ENCODE measurements at regions not wholly inside any gene's neighbourhood (a gene's known extent, or its start where the extent isn't known, plus 50 kb on each side); places are given as distances from the start of the nearest gene placed in this dataset.
"Not testable (repeated sequence)": the region's sequence is repeated elsewhere in the genome, so short reads cannot be mapped to it uniquely, and the experiment has no call there.

DNA sequence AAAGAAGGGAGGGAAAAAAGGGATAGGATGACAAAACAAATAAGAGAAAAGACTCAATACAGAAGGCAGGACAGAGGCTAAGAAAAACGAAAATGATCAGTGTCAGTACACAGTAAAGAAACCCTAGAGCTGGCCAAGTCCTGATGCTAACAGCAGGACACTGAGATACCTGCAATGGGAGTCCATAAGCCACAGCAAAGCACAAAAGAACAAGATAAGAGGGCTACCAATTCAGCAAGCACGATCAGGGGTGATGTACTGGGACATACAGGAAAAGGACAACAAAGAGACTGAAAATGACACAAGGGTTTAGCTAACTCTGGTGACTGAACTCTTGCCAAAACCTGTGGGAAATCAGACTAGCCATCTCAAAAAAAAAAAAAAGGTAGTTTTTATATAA lies 1072.6 kb upstream of the COX7C start:
- Mint-ChIP-seq H3K27ac (no peak overlapping the region), H3K4me3 (no peak overlapping the region), H3K27me3 (no peaks in the 10 kb centered on the region), H3K9me3 (peaks cover 13% of the 10 kb centered on the region), H3K36me3 (ENCODE audit: low read depth) (no peaks in the 10 kb centered on the region), H3K4me1 (no peaks in the 10 kb centered on the region)
- CTCF ChIA-PET = no interaction called here
- POLR2A ChIA-PET = no interaction called here
- DNase-seq = no peak

DNA sequence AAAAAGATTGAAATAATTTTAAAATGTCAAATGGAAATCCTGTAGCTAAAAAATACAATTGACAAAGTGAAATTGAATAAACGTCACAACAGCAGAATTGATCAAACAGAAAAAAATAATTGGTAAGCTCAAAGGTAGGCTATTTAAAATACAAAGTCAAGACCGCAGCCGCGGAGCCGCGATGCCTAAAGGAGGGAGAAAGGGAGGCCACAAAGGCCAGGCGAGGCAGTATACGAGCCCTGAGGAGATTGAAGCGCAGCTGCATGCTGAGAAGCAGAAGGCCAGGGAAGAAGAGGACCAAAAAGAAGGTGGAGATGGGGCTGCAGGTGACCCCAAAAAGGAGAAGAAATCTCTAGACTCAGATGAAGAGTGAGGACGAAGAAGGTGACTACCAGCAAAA lies 1068.5 kb upstream of the COX7C start:
- Mint-ChIP-seq H3K9me3 (peaks cover 13% of the 10 kb centered on the region), H3K27ac (no peak overlapping the region), H3K27me3 (no peaks in the 10 kb centered on the region), H3K4me3 (no peak overlapping the region), H3K4me1 (no peaks in the 10 kb centered on the region), H3K36me3 (ENCODE audit: low read depth) (no peaks in the 10 kb centered on the region)
- no peak for DNase-seq
- ChIA-PET CTCF (interaction anchor here (0.8 kb wide), 1 partner anchor 10 kb away, joined by 3 read pairs; no protein-coding TSS in a partner anchor), POLR2A (no interaction called here)

DNA sequence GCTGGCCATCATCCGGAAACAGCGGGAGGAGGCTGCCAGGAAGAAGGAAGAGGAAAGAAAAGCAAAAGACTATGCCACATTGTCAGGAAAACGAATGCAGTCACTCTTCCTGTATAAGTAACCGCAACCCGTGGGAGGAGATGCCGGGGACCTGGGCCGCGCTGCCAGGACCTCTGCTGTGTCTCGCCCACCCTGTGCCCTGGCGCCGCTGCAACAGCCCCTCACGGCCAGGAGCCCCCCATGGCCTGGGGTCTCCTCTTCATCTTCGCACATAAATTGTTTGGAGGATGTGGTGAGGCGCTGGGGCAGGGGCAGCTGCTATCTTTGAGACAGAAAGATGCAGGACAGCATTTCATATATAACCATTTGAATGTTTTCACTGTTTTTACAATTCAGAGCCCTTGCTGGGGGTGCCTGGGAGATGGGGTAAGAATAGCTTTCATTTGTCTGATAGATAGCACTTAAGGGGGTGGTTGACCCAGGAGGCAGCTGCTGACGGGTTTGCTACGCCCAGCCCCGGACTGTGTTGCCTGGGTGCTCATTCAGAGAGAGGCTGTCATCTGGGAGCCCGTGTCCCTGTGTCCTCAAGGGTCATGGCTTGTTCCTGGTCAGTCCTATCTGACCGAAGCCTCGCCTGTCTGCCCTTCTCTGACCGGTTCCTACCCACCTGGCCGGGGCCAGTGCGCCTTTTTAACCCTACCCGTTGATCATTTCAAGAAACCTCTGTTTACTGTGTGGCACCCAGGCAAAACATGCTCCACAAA lies 1067.7 kb upstream of the COX7C start:
- CTCF ChIA-PET = no interaction called here
- DNase-seq = no peak
- Mint-ChIP-seq H3K9me3 (peaks cover 13% of the 10 kb centered on the region), H3K27me3 (no peaks in the 10 kb centered on the region), H3K27ac (no peak overlapping the region), H3K4me1 (no peaks in the 10 kb centered on the region), H3K36me3 (ENCODE audit: low read depth) (no peaks in the 10 kb centered on the region), H3K4me3 (no peak overlapping the region)
- POLR2A ChIA-PET = no interaction called here

DNA sequence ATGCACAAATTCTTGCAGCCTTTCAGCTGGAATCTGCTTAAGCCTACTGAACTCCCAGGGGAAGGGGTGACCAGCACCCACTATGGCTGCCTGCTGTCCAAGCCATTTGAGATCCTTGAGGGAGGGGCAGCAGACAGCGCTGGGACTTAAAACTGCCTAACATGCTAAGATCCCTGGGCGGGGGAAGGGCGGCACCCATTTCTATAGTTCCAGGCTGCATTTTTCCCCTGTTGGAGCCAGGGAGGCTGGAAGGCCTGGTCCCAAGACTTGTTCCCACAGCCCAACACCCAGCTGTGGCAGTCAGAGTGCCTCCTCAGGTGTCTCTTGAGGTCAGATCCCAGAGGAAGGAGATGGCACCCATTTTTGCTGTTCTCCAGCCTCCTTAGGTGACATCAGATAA lies 1061.3 kb upstream of the COX7C start:
- Mint-ChIP-seq H3K36me3 (ENCODE audit: low read depth) (no peaks in the 10 kb centered on the region), H3K9me3 (peaks cover 7% of the 10 kb centered on the region), H3K4me3 (no peak overlapping the region), H3K27ac (no peak overlapping the region), H3K4me1 (no peaks in the 10 kb centered on the region), H3K27me3 (no peaks in the 10 kb centered on the region)
- no peak for DNase-seq
- CTCF ChIA-PET = no interaction called here
- POLR2A ChIA-PET = no interaction called here

DNA sequence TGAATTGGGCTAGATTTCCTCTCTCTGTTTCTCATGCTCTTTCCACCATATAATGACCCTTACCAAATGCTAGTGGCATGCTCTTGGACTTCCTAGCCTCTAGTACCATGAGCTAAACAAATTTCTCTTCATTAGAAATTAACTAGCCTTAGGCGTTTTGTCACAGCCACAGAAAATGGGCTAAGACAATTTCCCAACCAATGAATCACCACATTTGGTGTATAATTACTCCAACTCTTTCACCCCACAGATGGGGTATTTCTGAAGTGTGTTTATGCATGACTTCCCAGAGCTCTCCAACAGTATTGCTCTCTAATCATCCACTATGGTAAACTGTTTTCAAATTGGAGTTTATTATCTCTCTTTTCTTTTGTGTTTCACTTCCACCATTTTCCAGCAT lies 1041.1 kb upstream of the COX7C start:
- H3K4me1 Mint-ChIP-seq = no peaks in the 10 kb centered on the region
- CTCF ChIA-PET = no interaction called here
- no peaks in the 10 kb centered on the region for H3K27me3 Mint-ChIP-seq
- no peak overlapping the region for H3K27ac Mint-ChIP-seq
- H3K4me3 Mint-ChIP-seq = no peak overlapping the region
- H3K9me3 Mint-ChIP-seq = no peaks in the 10 kb centered on the region
- no peaks in the 10 kb centered on the region for H3K36me3 Mint-ChIP-seq (ENCODE audit: low read depth)
- DNase-seq = no peak
- POLR2A ChIA-PET = no interaction called here

DNA sequence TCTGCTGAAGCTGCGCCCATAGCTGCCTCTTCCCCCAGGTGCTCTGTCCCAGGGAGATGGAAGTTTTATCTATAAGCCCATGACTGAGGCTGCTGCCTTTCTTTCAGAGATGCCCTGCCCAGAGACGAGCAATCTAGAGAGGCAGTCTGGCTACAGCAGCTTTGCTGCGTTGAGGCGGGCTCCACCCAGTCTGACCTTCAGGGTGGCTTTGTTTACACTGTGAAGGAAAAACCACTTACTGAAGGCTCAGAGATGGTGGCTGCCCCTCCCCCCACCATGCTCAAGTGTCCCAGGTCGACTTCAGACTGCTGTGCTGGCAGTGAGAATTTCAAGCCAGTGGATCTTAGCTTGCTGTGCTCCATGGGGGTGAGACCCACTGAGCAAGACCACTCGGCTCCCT lies 1029.9 kb upstream of the COX7C start:
- H3K4me1 Mint-ChIP-seq; POLR2A ChIA-PET; H3K36me3 Mint-ChIP-seq (ENCODE audit: low read depth); CTCF ChIA-PET; H3K27ac Mint-ChIP-seq; DNase-seq; H3K27me3 Mint-ChIP-seq; H3K4me3 Mint-ChIP-seq; H3K9me3 Mint-ChIP-seq: not testable (repeated sequence)

DNA sequence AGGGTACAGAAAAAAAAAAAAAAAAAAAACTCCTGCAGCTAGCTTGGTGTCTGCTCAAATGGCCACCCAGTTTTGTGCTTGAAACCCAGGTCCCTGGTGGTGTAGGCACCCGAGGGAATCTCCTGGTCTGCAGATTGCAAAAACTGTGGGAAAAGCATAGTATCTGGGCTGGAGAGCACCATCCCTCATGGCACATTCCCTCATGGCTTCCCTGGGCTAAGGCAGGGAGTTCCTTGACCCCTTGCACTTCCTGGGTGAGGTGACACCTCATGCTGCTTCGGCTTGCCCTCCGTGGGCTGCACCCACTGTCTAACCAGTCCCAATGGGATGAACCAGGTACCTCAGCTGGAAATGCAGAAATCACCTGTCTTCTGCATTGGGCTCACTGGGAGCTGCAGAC lies 1029.5 kb upstream of the COX7C start:
- CTCF ChIA-PET = not testable (repeated sequence)

DNA sequence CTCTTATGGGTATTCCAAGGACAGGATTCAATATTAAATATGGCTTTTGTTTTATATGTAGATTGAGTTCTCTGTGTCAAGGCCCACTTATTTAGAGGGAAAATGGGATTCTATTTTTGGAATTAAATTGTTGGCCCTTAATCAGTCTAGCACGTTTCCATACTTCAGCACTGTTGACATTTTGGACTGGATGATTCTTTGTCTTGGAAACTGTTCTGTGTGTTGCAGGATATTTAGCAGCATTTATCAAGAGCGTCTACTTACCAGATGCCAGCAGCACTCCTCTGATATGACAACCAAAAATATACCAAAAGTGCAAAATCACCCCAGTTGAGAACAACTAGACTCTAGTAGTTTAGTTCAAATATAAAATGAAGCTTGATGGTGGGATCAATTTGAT lies 1027.0 kb upstream of the COX7C start:
- Mint-ChIP-seq H3K36me3 (ENCODE audit: low read depth) (no peaks in the 10 kb centered on the region), H3K9me3 (peaks cover 11% of the 10 kb centered on the region), H3K27ac (no peak overlapping the region), H3K4me3 (no peak overlapping the region), H3K4me1 (no peaks in the 10 kb centered on the region), H3K27me3 (no peaks in the 10 kb centered on the region)
- CTCF ChIA-PET = no interaction called here
- no peak for DNase-seq
- POLR2A ChIA-PET = no interaction called here

More for the DNA sequence above, 1029.5 kb upstream of the COX7C start:
- H3K9me3 Mint-ChIP-seq; POLR2A ChIA-PET; H3K27ac Mint-ChIP-seq; H3K36me3 Mint-ChIP-seq (ENCODE audit: low read depth); H3K4me3 Mint-ChIP-seq; DNase-seq; H3K27me3 Mint-ChIP-seq; H3K4me1 Mint-ChIP-seq: not testable (repeated sequence)

DNA sequence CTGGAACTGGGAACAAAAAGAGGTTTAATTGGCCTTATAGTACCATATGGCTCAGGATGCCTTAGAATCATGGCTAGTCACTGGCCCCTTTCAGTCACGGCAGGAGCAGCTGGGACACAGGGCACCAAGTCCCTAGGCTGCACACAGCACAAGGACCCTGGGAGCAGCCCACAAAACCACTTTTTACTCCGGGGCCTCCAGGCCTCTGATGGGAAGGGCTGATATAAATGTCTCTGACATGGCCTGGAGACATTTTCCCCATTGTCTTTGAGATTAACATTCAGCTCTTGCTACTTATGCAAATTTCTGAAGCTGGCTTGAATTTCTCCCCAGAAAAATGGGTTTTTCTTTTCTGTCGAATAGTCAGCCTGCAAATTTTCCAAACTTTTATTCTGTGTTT lies 1026.4 kb upstream of the COX7C start:
- H3K4me1 Mint-ChIP-seq = no peaks in the 10 kb centered on the region
- DNase-seq = no peak
- no peaks in the 10 kb centered on the region for H3K36me3 Mint-ChIP-seq (ENCODE audit: low read depth)
- peaks cover 14% of the 10 kb centered on the region for H3K9me3 Mint-ChIP-seq
- no peak overlapping the region for H3K27ac Mint-ChIP-seq
- POLR2A ChIA-PET = no interaction called here
- no peak overlapping the region for H3K4me3 Mint-ChIP-seq
- CTCF ChIA-PET = no interaction called here
- no peaks in the 10 kb centered on the region for H3K27me3 Mint-ChIP-seq

DNA sequence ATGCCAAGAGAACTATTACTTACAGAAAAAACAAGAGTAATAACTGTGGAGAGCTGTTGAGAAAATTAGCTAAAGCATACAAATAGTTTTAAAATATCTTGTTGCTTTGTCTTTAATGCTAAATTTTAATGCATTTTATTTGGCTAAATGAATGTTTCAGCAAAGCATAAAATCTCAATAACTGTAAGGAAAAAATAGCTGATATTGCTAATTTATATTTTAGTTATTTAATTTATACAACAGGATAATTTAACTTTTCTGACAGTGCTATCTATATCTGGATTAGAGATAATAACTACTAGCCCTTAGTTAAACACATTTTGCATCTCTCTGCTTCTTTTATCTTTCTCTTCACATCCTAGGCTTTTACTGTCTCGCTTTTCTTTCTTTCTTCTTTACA lies 1014.9 kb upstream of the COX7C start:
- Mint-ChIP-seq H3K27me3 (no peaks in the 10 kb centered on the region), H3K9me3 (no peaks in the 10 kb centered on the region), H3K36me3 (ENCODE audit: low read depth) (no peaks in the 10 kb centered on the region), H3K27ac (no peak overlapping the region), H3K4me3 (no peak overlapping the region), H3K4me1 (no peaks in the 10 kb centered on the region)
- ChIA-PET CTCF (no interaction called here), POLR2A (no interaction called here)
- DNase-seq = no peak

DNA sequence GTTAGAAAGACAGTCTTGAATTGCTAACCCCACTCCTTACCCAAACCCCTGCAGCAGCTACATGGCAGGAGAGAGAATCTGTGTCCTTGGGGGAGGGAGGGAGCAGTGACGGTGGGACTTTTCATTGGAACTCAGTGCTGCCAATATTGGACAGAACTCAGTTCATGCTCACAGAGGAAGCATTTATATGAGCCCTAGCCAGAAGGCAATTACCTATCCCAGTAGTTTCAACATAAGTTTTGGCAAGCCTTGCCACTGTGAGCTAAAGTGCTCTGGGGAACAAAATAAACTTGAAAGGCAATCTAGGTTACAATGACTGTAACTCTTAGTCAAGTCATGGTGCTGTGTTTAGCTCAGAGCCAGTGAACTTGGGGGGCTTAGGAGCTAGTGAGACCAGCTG lies 1013.4 kb upstream of the COX7C start:
- no peak for DNase-seq
- H3K4me1 Mint-ChIP-seq = no peaks in the 10 kb centered on the region
- H3K27me3 Mint-ChIP-seq = no peaks in the 10 kb centered on the region
- H3K4me3 Mint-ChIP-seq = no peak overlapping the region
- no peaks in the 10 kb centered on the region for H3K9me3 Mint-ChIP-seq
- H3K36me3 Mint-ChIP-seq (ENCODE audit: low read depth) = no peaks in the 10 kb centered on the region
- ChIA-PET POLR2A (no interaction called here), CTCF (no interaction called here)
- no peak overlapping the region for H3K27ac Mint-ChIP-seq

DNA sequence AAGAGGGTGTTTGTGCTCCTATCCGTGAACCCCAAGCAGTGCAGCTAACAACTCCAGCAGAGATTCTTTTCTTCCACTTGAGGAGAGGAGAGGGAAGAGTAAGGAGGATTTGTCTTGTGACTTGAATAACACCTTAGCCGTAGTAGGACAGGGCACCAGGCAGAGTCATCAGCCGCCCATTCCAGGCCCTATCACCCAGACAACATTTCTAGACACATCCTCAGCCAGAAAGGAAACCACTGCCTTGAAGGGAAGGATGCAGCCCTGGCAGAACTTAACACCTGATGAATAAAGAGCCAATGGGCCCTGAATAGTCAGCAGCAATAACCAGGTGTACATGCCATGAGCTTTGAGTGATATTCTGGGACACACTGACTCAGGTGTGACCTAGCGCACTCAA lies 1013.0 kb upstream of the COX7C start:
- Mint-ChIP-seq H3K27ac (no peak overlapping the region), H3K27me3 (no peaks in the 10 kb centered on the region), H3K4me3 (no peak overlapping the region), H3K36me3 (ENCODE audit: low read depth) (no peaks in the 10 kb centered on the region), H3K4me1 (no peaks in the 10 kb centered on the region), H3K9me3 (peaks cover under 1% of the 10 kb centered on the region)
- ChIA-PET POLR2A (no interaction called here), CTCF (no interaction called here)
- DNase-seq = no peak

DNA sequence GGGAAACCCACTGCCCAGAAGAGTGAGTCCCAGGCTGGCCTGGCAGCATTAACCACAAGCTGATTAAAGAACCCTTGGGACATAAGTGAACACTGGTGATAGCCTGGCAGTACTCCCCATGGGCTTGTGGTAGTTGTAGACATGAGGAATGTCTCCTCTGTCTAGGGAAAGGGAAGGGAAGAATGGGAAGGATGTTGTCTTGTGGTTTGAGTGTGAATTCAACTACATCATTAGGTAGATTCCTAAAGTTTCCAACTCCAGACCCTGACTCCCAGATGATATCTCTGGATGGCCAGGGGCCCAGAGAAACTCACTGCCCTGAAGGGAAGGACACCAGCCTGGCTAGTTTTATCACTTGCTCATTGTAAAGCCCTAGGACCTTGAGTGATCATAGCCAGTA lies 1012.4 kb upstream of the COX7C start:
- POLR2A ChIA-PET = no interaction called here
- no peak for DNase-seq
- no peak overlapping the region for H3K27ac Mint-ChIP-seq
- H3K36me3 Mint-ChIP-seq (ENCODE audit: low read depth) = no peaks in the 10 kb centered on the region
- peaks cover 2% of the 10 kb centered on the region for H3K9me3 Mint-ChIP-seq
- H3K4me1 Mint-ChIP-seq = no peaks in the 10 kb centered on the region
- H3K4me3 Mint-ChIP-seq = no peak overlapping the region
- H3K27me3 Mint-ChIP-seq = no peaks in the 10 kb centered on the region
- CTCF ChIA-PET = no interaction called here

DNA sequence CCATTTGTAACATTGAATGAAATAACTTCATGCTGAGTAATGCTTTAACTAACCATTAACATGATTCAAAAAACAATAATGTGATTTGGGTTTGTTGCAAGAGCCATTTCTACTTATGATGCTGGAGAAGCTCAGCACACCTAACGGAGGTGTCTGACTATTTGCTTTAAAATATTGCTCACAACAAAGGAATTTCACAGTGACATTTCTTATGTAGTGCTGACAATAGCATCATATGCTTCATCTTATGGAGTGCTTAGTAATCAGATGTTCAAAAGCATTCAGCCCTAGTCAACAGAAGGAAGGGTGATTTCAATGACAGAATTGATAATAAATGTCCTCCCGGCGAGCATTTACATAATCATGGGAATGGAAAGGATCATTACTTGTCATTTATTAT lies 1003.3 kb upstream of the COX7C start:
- DNase-seq = no peak

DNA sequence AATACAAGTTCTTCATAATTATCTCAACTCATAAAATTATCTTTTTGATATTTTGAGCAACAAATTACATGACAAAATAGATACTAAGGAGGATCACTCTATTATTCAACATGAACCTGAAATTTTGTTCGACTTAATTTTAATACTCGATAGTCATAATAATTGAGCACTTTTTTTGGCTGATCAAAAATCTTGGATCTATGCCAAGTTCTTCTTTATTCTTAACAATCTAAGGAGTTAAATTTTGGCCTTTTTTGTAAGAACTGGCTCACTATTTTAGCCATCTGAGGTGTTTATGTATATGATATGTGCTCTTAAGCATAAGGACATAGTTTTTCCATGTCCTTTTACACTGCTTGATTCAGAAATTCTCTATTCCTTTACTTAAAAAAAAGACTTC lies 996.1 kb upstream of the COX7C start:
- H3K36me3 Mint-ChIP-seq (ENCODE audit: low read depth) = no peaks in the 10 kb centered on the region
- H3K4me3 Mint-ChIP-seq = no peak overlapping the region
- peaks cover 10% of the 10 kb centered on the region for H3K9me3 Mint-ChIP-seq
- DNase-seq = no peak
- POLR2A ChIA-PET = no interaction called here
- H3K27me3 Mint-ChIP-seq = no peaks in the 10 kb centered on the region
- H3K4me1 Mint-ChIP-seq = no peaks in the 10 kb centered on the region
- CTCF ChIA-PET = no interaction called here
- no peak overlapping the region for H3K27ac Mint-ChIP-seq

More for the DNA sequence above, 1003.3 kb upstream of the COX7C start:
- H3K27ac Mint-ChIP-seq = no peak overlapping the region
- ChIA-PET CTCF (no interaction called here), POLR2A (no interaction called here)
- peaks cover 9% of the 10 kb centered on the region for H3K9me3 Mint-ChIP-seq
- no peaks in the 10 kb centered on the region for H3K27me3 Mint-ChIP-seq
- no peak overlapping the region for H3K4me3 Mint-ChIP-seq
- H3K4me1 Mint-ChIP-seq = no peaks in the 10 kb centered on the region
- H3K36me3 Mint-ChIP-seq (ENCODE audit: low read depth) = no peaks in the 10 kb centered on the region

Measured in activated CD4-positive, alpha-beta memory T cell treated with anti-CD3 and anti-CD28 coated beads, Interleukin-2, amount 10 ng/mL, durations not matched to agents 7 days and 5 days (primary cell).